HG03342 (cell line): ENCODE measurements at regions not wholly inside any gene's neighbourhood (a gene's known extent, or its start where the extent isn't known, plus 50 kb on each side); places are given as distances from the start of the nearest gene placed in this dataset.
"Not testable (repeated sequence)": the region's sequence is repeated elsewhere in the genome, so short reads cannot be mapped to it uniquely, and the experiment has no call there.

Source experiments
- ATAC-seq: cut with Tn5 transposase; IDR thresholded peaks from one replicate; pipeline ENCODE4 v1.9.1; 2021; ENCODE audit warnings: mild to moderate bottlenecking, moderate library complexity; ENCODE audit not compliant: unreplicated experiment

DNA sequence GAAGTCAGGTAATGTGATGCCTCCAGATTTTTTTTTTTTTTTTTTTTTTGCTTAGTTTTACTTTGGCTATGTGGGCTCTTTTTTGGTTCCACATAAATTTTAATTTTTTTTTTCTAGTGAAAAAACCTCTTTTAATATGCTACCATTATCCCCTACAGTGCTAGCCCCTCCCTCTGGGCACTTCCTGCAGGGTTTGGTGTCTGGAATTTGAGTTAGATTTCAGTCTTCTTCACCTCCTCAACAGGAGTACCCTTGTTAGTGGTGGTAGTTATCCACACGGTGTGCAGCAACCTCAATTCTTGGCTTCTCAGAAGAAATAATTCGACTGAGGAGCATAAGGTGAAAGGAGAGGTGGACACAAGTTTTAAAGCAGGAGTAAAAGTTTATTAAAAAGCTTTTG lies 128.8 kb upstream of the SYNCRIP start:
- ATAC-seq = no peak

DNA sequence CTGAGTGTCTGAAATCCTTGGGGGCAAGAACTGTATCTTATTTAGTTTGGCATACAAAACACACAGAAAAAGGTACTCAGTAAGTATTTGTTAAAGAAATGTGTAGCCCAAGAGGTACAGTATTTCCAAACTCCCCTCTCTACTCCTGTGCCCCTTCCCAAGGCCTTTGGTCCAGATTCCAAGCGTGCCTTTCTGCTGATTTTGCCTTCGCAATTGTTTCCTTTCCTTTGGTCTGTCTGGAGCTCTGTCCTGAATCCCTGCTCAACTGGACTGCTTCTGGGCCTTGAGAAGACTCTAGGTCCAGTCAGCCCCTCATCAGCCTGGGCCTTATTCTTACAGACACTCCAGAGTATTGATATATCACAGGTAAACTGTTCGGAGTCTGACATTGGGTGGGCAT lies 122.2 kb upstream of the SYNCRIP start:
- no peak for ATAC-seq

GRCh38 chr6:85756982-85757381 lies 114.3 kb upstream of the SYNCRIP start:
- ATAC-seq = no peak

DNA sequence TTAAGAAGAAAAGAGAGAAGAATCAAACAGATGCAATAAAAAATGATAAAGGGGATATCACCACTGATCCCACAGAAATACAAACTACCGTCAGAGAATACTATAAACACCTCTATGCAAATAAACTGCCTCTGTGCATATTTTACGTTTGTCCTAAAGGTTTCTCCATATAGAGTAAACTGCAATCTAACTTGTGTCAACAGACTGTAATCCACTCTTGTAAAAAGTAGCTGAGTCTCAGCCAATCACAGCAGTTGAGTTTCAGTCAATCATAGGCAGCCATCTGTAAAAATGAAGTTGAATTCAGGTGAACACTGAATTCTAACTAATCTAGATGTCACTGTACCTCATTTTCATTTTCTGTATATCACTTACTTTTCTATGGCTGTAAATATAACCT lies 112.2 kb upstream of the SYNCRIP start:
- ATAC-seq = no peak

GRCh38 chr6:85752602-85753001 lies 109.9 kb upstream of the SYNCRIP start:
- ATAC-seq = no peak

DNA sequence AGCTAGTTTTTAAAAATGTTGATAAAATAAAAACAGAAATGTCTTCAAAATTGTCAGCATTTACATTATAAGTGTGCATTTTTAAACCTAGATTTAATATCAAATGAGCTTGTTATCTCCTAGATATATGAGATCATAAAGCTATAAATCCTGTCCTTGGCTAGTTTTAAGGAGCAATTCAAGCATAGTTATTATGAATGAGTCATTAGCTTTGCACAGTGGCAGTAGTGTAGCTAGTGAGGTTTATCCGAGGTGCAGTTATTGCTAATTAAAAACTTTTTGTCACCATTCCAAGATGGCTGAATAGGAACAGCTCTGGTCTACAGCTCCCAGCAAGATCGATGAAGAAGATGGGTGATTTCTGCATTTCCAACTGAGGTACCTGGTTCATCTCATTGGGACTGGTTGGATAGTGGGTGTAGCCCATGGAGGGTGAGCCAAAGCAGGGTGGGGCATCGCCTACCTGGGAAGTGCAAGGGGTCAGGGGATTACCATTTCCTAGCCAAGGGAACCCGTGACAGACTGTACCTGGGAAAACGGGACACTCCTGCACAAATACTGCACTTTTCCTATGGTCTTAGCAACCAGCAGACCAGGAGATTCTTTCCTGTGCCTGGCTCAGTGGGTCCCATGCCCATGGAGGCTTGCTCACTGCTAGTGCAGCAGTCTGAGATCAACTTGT lies 108.8 kb upstream of the SYNCRIP start:
- ATAC-seq = no peak

GRCh38 chr6:85750146-85750545 lies 107.5 kb upstream of the SYNCRIP start:
- not testable (repeated sequence) for ATAC-seq

DNA sequence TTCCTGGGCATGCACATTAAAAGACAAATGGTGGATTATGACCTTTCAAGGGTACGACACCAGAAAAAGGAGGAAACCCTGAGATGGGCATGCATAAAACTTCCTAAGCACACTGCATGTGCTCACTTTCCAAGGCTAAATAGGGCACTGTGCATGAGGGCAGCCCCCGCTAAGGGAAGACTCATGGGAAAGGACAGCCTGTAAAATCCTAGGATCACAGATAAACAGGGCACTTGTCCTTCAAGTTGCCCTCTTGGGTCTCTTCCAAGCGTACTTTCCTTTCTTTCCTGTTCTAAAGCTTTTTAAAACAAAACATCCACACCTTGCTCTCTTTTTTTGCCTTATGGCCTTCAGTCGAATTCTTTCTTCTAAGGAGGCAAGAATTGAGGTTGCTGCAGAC lies 106.5 kb upstream of the SYNCRIP start:
- ATAC-seq = no peak

DNA sequence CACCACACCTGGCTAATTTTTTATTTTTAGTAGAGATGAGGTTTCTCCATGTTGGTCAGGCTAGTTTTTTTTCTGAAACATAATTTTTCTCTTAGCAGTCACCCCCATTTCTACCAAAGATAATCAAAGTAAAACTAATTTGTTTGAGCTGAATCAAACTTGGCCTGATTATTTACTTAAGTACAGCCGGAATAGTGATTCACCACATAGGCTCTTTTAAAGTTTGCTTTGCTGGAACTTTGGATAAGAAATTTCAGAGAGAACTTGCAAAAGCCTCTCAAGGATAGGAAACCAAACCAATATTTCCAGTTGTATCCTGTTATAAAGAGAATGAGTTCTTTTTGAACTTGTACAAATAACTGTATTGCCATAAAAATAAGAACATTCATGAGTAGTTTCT lies 105.0 kb upstream of the SYNCRIP start:
- ATAC-seq = no peak

DNA sequence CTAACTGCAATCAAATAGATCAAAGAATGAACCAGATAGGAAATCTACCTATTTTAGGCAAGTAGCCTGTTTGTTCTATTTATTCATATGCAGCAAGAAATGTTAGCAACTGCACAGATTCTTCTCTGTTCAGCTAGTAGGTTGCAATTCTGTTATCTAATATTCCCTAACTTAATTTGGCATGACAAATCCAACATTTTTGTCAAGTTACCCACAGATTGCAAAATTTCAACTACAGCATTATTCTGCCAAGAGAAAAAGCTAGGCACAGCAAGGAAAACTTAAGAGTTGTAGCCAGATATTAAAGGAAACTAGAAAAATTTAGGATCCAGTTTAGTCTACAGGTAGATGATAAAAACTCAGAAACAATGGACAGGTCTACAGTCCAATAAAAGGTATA lies 104.4 kb upstream of the SYNCRIP start:
- ATAC-seq = no peak

DNA sequence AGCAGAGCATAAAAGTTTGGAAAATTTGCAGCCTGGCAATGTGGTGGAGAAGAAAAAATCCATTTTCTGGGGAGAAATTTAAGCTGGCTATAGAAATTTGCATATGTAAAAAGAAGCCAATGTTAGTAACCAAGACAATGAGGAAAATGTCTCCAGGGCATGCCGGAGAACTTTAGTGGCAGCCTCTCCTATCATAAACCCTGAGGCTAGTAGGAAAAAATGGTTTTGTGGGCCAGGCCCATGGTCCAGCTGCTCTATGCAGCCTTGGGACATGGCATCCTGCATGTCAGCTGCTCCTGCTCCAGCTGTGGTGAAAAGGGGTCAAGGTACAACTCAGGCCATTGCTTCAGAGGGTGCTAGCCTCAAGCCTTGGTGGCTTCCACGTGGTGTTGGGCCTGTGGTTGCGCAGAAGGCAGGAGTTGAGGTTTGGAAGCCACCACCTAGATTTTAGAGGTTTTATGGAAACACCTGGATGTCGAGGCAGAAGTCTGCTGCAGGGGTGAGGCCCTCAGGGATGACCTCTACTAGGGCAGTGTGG lies 101.8 kb upstream of the SYNCRIP start:
- ATAC-seq = no peak

DNA sequence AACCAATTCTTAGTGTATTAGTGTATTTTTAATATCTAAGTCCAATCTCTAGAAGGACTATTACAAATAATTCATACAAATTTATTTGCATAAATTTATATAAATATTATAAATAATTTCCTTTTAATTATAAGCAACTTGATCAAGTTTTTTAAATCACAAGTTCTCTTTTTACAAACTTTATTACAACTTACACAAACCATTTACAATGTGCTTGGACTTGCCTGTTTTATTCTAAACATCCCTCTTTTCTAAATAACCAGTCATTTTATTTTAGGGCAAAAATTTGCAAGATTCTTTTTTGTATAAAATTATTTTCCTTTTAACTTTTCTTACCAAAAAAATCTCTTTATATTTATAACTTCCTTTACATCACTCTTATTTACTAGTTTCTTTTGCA lies 83.5 kb upstream of the SYNCRIP start:
- ATAC-seq = no peak

DNA sequence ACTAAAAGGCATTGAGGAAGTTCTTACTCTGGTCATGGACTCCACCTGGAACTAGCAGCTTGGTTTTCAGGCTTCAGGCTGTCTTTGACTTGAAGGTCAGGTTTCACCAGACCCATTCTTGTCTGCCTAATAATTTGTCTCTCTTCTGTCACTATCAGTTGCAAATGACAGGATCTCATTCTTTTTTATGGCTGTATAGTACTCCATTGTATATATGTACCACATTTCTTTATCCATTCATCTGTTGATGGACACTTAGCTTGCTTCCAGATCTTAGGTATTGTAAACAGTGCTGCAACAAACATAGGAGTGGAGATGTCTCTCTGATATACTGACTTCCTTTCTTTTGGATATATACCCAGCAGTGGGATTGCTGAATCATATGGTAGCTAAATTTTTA lies 73.1 kb upstream of the SYNCRIP start:
- ATAC-seq = no peak

- ATAC-seq = no peak
Observed at GRCh38 chr6:85714893-85715530, 72.3 kb upstream of the SYNCRIP start.

GRCh38 chr6:85712346-85712745 lies 69.7 kb upstream of the SYNCRIP start:
- ATAC-seq = no peak

GRCh38 chr6:85707515-85708145 lies 64.9 kb upstream of the SYNCRIP start:
- ATAC-seq = not testable (repeated sequence)

GRCh38 chr6:85706272-85706671 lies 63.6 kb upstream of the SYNCRIP start:
- no peak for ATAC-seq

- ATAC-seq = no peak
Observed at GRCh38 chr6:85705220-85705619, 62.5 kb upstream of the SYNCRIP start.

DNA sequence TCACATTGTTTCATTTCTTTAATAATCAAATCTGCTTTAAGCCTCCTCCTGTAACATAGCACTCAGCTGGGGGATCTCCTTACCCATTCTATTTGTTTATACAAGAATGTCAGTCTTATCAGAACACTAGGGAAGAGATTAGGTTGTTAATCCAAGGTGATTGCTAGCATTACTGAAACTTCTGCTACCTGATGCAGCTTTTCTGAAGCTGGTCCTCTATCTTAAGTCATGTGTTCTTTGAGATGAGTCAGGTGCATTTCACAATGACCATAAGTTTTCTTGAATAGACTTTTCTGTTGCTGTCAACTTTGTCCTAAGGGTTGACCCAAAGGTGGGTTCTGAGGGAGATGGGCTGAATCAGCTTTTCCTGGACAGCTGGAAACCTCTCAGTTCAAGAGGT lies 60.7 kb upstream of the SYNCRIP start:
- ATAC-seq = no peak
